Suppressor macrophage treated with lipopolysaccharide for 4 hours (primary cell): ENCODE measurements at regions not wholly inside any gene's neighbourhood (a gene's known extent, or its start where the extent isn't known, plus 50 kb on each side); places are given as distances from the start of the nearest gene placed in this dataset.
"Not testable (repeated sequence)": the region's sequence is repeated elsewhere in the genome, so short reads cannot be mapped to it uniquely, and the experiment has no call there.

Experiments used
- DNase-seq: peaks from one replicate; pipeline ENCODE4 v3.0.0-alpha.2; 2020

DNA sequence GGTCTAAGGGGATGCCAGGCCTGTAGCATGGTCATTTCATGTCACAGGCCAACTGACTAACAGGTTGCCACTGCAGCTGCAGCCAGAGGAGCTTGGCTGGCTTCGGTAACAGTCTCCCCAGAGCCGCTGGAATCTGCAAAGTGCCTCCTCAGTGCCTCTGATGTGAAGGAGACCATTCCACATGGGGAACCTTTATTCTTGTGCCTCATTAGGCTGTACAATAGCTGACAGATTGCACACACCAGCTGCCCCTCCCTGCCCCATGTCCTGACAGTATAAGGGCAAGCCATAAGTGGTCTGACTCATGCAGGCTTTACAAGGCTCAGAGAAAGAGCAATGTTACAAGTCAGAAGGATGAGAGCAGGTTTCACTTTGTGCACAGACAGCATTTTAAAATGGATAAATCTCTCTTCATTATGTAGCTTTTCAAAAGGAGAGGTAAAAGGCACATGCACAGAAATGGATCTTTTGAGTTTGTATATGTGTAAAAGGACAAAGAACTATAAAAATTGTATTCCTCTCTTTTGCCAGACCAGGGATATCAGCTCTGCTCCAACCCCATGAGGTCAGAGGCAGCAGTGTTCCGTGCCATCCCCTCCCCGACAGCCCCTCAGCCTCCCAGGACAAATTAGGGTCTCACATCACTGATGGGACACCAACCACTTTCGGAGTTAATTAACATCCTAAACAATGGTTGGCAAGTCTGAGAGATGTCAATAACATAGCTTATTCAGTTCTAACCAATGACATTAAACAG lies 467.8 kb downstream of the TMEM232 start:
- no peak for DNase-seq

DNA sequence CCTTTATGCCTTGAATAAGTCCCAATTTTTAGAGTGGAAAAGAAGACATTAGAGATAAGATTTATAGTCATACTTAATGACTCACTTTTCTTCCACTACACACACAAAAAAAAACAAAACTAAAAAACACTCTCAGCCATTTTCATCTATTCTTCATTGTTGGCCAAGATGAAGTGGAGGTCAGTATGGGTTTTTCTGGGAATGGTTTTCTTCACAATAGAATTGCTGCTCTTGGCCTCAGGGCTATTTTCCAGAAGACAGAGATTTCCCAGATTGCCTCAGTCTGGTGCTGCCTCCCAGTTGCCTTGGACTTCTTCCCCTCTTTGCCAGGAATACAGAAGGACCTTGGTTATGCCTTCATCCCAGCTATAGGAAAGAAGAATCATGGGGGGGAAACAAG lies 463.7 kb downstream of the TMEM232 start:
- no peak for DNase-seq

DNA sequence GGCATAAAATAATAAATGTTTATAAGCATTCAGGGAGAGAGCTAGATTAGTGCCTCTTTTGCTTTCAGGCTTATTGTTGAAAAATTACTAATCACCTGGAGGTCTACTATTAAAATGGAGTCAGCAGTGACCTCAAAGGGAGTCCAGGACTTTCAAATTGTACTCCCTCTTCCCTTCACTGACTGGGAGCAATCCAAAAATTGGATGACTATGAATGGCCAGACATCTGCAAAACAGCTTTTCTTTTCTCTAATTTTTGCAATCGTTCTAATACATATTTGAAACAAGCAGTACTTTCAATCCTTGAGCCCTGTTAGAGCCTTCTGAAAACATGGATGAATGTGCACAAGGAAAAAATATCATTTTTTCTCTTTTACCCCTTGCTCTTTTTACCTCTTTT lies 461.8 kb downstream of the TMEM232 start:
- no peak for DNase-seq

DNA sequence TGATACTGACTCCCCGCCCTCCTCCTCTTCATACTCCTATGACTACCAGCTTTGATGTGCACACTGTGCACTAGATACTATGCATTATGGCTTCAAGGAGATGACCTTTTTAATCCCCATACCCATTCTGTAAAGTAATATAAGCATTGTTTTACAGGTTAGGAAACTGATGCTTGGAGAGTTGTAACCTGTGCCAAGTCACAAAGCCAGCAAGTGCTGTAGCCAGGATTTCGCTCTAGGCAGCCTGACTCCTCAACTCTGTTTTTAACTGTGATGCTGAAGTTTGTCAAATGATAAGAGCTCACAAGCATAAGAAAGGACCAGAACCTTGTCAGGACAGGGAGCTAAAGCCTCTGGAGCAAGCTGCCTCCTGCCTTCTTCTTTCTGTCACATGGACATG lies 461.3 kb downstream of the TMEM232 start:
- DNase-seq = no peak

DNA sequence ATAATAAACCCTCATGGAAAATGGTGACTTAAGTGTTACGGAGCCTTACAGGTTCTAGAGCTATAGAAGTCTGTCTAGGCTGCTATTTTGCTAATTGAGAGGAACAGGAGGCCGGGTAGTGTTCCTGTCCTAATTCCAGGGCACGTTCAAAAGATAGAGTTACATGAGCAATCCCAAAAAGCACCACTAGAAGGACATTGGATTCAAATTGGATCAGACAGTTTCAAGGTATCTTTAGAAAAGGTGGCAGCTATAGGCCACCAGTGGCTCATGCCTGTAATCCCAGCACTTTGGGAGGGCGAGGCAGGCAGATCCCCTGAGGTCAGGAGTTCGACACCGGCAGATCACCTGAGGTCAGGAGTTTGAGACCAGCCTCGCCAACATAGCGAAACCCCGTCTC lies 458.8 kb downstream of the TMEM232 start:
- DNase-seq = no peak

DNA sequence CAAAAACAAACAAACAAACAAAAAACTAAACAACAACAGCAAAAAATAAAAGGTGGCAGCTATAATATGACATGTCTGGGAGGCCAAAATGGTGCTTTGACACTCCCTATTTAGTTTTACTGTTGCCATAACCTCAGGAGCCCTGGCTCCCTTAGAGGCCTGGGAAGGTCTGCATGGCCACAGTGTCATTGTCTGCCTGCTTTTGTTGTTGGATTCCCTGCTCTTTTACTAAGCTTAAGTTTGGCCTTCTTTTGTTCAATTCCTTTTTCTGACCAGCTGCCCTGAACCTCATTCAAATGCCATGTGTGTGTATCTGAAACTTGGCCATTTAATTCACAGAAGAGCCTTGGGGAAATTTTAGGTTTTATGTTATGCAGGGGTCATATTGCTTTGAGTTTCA lies 458.2 kb downstream of the TMEM232 start:
- no peak for DNase-seq

DNA sequence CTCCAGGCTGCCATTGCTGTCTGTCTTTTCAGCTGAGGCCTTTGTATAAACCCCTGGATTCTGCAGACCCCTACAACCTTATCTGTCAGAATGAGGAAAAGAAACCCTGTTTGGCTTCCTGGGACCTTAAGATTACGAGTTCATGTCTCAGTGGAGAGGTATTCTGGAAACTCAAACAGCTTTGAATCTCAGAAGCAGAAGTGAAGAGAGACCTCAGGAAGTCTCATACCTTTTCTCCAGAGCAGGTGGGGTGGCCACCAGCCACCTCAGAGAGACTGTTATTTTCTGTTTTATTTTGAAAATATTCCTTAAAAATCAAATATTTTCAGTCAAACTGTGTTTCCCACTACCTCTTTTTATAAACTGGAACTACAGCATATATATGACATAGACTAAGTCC lies 457.5 kb downstream of the TMEM232 start:
- DNase-seq = no peak

DNA sequence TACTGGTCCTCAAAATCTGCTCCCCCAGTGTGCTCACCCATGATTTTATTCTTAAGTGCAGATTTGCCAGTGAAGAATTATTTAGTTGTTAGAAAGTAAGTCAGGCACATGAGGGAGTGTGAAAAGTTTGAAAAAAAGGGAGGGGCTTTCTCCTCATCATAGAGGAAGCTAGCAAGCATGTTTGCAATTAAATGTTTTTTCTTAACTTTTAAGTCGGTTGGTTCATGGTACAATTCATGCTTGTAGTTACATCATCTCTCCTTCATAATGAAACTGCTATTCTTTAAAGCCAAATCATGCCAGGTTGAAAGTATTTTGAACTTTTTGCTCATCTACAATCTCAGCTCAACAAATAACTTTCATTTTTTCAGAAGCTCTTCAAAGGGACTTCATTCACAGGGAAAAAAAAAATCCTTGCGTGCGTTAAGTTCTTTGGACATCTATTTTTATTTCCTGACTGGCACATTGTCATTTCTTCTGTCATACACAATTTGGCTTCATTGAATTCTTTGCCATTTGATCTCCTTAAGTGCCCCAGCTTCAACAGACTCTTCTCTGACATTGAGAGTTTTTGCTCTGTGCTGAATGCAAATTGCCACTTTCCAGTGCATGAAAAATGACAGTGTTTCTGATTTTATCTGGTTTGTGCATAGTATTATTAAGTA lies 456.9 kb downstream of the TMEM232 start:
- no peak for DNase-seq

DNA sequence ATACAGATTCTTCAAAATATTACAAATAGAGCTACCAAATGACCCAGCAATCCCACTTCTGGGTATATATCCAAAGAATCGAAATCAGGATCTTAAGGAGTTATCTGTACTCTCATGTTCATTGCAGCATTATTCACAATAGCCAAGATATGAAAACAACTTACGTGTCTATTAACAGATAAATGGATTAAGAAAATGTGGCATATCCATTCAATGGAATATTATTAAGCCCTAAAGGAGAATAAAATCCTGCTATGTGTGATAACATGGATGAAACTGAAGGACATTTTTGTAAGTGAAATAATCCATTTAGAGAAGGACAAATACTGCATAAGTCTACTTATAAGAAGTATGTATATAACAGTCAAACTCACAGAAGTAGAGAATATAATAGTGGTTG lies 450.6 kb downstream of the TMEM232 start:
- DNase-seq = no peak

DNA sequence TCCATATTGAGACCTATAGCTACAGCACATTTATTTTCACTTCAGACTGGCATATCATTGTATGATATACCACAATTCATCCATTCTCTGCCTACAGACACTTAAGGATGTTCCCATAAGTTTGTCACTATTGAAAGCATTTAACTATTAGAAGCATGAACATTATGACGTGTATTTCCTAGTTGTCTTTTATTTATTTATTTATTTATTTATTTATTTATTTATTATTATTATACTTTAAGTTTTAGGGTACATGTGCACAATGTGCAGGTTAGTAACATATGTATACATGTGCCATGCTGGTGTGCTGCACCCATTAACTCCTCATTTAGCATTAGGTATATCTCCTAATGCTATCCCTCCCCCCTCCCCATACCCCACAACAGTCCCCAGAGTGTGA lies 448.0 kb downstream of the TMEM232 start:
- DNase-seq = not testable (repeated sequence)

DNA sequence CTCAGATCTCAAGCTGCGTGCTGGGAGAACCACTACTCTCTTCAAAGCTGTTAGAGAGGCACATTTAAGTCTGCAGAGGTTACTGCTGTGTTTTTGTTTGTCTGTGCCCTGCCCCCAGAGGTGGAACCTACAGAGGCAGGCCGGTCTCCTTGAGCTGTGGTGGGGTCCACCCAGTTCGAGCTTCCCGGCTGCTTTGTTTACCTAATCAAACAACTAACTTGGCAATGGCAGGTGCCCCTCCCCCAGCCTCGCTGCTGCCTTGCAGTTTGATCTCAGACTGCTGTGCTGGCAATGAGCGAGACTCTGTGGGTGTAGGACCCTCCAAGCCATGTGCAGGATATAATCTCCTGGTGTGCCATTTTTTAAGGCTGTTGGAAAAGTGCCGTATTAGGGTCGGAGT lies 442.4 kb downstream of the TMEM232 start:
- DNase-seq = not testable (repeated sequence)

DNA sequence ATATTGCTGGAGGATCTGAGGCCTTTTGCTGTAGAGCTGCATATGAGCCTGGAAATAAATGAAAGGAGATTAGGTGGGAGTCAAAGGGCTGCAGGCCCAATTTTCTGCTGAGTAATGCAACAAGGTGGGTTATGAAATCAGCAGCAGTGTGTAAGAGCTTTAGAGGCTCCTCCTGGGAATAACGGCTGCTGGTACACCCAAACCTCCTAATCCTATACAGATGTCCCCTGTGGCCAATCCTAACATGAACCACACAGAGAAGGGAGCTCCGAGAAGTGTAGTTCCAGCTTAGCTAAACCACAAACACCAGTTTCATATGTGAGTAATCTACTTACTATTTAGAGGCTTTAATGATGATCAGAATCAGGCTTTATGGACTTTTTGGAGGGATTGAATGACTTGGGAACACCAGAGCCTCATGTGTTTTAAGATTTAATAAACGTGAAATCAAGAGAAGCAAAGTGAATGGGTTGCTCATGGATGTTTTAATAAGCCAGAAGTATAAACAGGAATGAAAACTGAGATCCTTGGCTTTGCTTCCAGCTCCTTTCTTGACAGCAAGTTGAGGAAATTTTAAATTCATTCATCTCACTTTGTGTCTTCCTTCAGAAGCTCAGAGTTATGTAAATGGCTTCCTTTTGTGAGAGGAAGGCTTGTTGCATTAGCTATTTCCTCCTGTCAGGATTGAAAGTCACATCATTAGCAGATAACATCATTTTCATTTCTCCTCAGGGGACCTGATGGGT lies 437.5 kb downstream of the TMEM232 start:
- no peak for DNase-seq

DNA sequence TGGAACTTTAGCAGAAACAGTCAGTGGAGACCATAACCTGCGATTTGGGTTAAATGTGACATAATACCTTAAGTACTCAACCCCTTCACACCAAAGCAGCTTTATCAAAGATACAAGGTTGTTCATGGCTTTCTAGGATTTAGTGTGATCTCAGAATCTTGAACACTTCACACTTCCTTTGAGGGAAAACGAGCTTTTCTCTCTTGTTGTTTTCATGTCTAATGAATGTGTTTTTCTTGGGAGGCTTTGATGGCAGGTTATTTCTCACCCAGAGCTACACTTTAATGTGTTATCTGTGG lies 437.0 kb downstream of the TMEM232 start:
- no peak for DNase-seq

DNA sequence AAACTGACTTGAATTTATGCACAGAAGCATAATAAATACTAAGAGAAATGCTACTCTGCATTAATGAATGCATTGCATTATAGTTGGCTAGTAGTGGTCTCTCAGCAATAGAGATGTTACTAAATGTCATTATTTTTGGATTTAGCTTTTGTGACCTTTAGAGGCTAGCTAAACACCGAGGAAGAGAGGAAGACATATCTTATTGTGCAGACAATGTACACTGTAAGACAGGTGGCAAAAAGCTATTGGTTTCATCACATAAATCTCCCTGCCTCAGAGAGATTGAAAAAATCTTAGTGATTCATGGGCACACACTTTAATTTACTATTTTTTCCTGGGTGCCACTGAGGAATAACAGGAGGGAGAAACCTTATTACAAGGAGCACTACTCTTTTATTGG lies 435.9 kb downstream of the TMEM232 start:
- no peak for DNase-seq

DNA sequence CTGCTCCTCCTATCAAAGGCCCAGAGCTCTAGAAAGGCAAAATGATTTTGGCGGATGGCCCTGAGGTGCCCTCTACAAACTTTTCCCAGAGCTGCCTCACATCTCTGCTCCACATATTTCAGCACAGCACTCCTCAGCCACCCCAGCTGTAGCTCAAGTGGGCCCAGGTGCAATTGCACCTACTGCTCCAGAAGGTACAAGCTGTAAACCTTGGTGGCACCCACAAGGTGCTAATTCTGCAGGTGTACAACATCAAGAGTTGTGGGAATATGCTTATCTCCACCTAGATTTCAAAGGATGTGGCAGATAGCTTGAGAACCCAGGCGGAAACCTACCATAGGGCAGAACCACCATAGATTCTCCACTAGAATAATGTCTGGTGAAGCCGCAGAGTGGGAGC lies 432.2 kb downstream of the TMEM232 start:
- DNase-seq = no peak

DNA sequence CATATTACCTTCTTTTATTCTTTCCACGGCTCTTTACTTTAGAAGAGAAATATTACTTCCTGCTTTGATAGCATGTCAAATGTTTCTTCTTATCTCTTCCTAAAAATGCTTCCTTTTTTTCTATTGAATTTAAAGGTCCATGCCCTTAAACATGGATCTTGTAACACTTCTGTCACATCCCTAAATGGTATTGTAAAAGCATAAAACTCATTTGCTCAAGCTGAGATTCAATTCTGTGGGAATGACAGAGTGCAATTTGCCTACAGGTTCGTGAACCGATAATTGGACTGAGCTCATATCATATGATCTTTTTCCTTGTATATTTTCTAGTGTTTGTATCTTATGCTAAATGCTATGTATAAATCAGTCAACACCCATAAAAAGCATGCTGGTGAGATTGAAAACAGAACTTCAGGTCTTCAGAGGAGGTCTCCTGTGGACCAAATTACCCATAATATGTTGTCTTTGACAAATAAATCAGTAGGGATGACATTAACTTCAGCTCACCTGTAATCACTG lies 429.3 kb downstream of the TMEM232 start:
- DNase-seq = no peak

DNA sequence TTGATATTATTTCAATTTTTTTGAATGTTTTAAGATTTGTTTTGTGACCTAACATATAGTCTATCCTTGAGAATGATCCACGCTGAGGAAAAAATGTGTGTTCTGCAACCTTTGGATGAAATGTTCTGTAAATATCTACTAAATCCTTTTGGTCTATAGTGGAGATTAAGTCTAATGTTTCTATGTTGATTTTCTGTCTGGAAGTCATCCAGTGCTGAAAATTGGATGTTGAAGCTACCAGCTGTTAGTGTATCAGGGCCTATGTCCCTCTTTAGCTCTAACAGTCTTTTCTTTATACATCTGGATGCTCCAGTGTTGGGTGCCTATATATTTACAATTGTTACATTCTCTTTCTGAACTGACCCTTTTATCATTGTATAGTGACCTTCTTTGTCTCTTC lies 422.3 kb downstream of the TMEM232 start:
- no peak for DNase-seq

DNA sequence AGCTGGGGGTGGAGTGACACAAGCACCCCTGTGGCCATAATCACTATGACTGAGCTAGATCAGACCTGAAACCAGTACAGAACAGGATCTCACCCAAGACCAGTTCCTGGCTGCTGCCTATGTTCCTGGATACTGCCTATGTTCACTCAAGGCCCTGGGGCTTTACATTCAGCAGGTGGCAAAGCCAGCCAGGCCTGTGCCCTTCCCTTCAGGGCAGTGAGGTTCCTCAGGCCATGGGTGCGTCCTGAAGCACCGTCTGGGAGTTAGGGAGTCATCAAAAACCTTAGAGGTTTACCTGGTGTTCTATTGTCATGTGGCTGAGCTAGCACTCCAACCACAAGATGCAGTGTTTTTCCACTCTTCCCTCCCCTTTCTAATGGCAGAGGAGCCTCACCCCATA lies 419.8 kb downstream of the TMEM232 start:
- DNase-seq = no peak

DNA sequence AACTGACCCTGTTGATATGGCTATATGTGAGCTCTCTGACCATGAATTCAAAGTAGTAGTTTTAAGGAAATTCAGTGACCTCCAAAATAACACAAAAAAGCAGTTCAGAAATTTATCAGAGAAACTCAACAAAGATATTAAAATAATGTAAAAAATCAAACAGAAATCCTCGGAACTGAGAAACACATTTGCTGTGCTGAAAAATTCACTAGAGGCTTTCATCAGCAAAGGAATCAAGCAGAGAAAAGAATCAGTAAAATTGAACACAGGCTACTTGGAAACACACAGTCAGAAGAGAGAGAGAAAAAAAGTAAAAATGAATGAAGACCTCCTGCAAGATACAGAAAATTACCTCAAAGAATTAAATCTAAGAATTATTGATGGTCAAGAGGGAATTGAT lies 417.2 kb downstream of the TMEM232 start:
- DNase-seq = no peak

DNA sequence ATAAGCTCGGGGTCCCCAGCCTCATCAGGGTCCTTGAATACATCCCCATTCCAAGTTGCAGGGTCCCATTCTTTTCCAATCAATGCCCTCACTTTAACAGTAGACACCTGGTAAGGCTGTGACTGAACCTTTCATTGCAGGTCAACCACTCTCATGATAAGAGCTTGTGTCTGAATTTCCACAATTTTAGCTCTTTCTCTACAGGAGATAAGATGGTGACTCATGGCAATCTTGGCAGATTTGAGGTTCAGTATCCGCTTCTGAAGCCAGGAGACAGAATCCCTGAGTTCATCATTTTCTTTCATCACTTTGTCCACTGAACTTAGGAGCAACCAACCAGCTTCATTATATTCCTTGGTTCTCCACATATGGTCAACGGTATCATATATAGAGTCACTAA lies 409.9 kb downstream of the TMEM232 start:
- not testable (repeated sequence) for DNase-seq

DNA sequence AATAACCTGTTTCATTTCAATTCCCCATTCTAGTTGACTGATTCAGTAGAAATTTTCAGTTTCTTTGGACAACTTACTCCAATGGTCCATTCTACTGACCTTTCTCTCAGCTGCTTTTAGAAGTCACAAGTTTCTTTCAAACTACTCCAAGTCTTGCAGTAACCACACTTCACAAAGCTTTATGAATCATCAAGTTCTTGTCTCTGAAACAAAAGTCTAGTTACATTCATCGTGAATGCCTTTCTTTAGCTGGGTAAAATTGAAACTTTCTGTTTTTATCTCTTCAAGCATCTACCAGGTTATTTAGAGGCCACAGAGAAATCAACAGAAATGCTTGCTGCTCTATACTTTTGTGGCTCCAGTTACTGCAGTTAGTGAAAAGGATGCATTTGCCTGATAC lies 405.4 kb downstream of the TMEM232 start:
- no peak for DNase-seq

DNA sequence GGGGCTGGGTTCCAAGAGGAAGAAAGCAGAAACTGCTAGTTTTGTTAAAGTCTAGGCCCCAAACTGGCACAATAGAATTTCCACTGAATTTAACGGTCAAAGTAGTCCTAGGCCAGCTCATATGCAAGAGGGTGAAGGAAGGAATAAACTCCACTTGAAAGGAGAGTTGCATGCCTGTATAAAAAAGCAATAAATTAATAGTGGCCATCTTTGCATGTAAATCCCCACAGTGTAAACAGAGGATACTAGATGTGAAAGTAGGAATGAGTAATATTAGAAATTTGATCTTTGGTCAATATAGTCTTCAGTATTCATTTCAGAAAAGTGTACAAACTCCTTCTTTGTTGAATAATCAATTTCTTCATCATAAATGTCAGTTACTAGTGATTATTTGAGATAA lies 403.1 kb downstream of the TMEM232 start:
- no peak for DNase-seq

DNA sequence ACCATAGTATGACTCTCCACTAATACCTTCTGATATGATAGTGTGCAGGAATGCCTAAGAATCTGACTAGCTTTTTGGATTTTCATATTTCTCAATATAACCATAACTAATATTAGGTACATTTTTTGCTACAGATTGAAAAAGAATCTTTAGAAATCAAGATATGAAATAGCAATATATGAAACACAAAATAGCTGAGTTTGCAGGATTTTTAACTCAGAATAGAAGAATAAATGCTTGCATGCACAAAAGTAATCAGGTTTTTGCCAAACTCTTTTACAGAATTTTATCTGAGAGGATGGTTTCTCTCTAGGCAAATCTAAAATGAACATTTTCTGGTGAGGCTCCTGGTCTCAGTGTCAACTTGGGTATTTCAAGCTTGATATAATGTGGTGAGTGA lies 402.6 kb downstream of the TMEM232 start:
- DNase-seq = no peak

DNA sequence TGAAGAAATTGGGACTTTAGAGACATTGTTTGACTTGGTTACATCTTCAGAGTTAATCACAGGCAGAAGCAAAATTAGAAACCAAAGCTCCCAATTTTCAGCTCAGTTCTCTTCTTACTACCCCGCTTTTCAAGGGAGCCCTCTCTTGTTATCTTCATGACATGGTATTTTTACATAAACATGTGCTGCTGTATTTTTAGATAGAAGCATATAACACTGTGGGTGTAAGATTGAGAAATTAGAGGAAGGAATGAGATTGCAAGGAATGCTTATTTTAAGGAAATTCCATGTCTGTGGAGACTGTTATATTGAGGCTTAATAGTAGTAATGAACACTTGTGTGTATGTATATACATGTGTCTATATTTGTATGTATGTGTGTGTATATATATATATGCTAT lies 401.6 kb downstream of the TMEM232 start:
- DNase-seq = no peak
